CD4-positive, alpha-beta T cell treated with Interleukin-6 for 4 hours (primary cell): ENCODE measurements at regions not wholly inside any gene's neighbourhood (a gene's known extent, or its start where the extent isn't known, plus 50 kb on each side); places are given as distances from the start of the nearest gene placed in this dataset.

ENCODE experiments used
- DNase-seq: peaks from one replicate; pipeline ENCODE4 v3.0.0-alpha.2; 2020; ENCODE audit warnings: mixed read lengths

- no peak for DNase-seq
Observed at GRCh38 chr5:89606939-89607534, 724.1 kb upstream of the MEF2C start.

- no peak for DNase-seq
Observed at GRCh38 chr5:89604342-89604741, 721.4 kb upstream of the MEF2C start.

GRCh38 chr5:89601880-89602279, 718.9 kb upstream of the MEF2C start:
- DNase-seq = no peak

GRCh38 chr5:89597878-89598277, 714.9 kb upstream of the MEF2C start:
- DNase-seq = no peak

- DNase-seq = no peak
Observed at GRCh38 chr5:89596821-89597220, 713.8 kb upstream of the MEF2C start.

- no peak for DNase-seq
Observed at GRCh38 chr5:89595056-89595455, 712.1 kb upstream of the MEF2C start.

- no peak for DNase-seq
Observed at GRCh38 chr5:89584339-89584956, 701.5 kb upstream of the MEF2C start.

- no peak for DNase-seq
Observed at GRCh38 chr5:89583534-89583933, 700.5 kb upstream of the MEF2C start.

- no peak for DNase-seq
Observed at GRCh38 chr5:89582768-89583339, 699.9 kb upstream of the MEF2C start.

- no peak for DNase-seq
Observed at GRCh38 chr5:89580976-89581375, 698.0 kb upstream of the MEF2C start.

- DNase-seq = no peak
Observed at GRCh38 chr5:89575319-89575718, 692.3 kb upstream of the MEF2C start.

GRCh38 chr5:89573345-89573744, 690.4 kb upstream of the MEF2C start:
- DNase-seq = no peak

- DNase-seq = no peak
Observed at GRCh38 chr5:89572696-89573095, 689.7 kb upstream of the MEF2C start.

GRCh38 chr5:89570557-89570956, 687.6 kb upstream of the MEF2C start:
- no peak for DNase-seq

GRCh38 chr5:89566340-89566739, 683.4 kb upstream of the MEF2C start:
- no peak for DNase-seq

GRCh38 chr5:89560696-89561095, 677.7 kb upstream of the MEF2C start:
- DNase-seq = no peak

GRCh38 chr5:89556215-89556913, 673.4 kb upstream of the MEF2C start:
- no peak for DNase-seq

GRCh38 chr5:89546657-89547056, 663.7 kb upstream of the MEF2C start:
- DNase-seq = no peak

GRCh38 chr5:89545626-89546025, 662.6 kb upstream of the MEF2C start:
- no peak for DNase-seq

- no peak for DNase-seq
Observed at GRCh38 chr5:89545076-89545475, 662.1 kb upstream of the MEF2C start.

- no peak for DNase-seq
Observed at GRCh38 chr5:89542736-89543135, 659.8 kb upstream of the MEF2C start.

GRCh38 chr5:89537800-89538199, 654.8 kb upstream of the MEF2C start:
- no peak for DNase-seq

- no peak for DNase-seq
Observed at GRCh38 chr5:89536020-89536419, 653.0 kb upstream of the MEF2C start.

GRCh38 chr5:89535411-89535810, 652.4 kb upstream of the MEF2C start:
- no peak for DNase-seq
